Body of pancreas (tissue), 4 donors: ENCODE measurements at regions not wholly inside any gene's neighbourhood (a gene's known extent, or its start where the extent isn't known, plus 50 kb on each side); places are given as distances from the start of the nearest gene placed in this dataset.

ENCODE experiments used
- ATAC-seq: fragments of 150-250 bp; one replicate; pipeline ENCODE4 v1.9.1; 2016
- DNase-seq, 4 donors: peaks; one replicate each; pipeline ENCODE4 v3.0.0-alpha.2; 2019
- H3K27ac ChIP-seq, 4 donors: fragments of 200-600 bp; sonication (generic); 1 replicate in 3 of 4; 2 replicates in 1 of 4; pipeline versions ENCODE4 v1.5.1 to v1.6.1; 2016 to 2019; ENCODE audit warnings: mild to moderate bottlenecking in 1 of 4, mixed read lengths in 1 of 4, moderate library complexity in 1 of 4
- H3K27me3 ChIP-seq, 2 donors: fragments of 200-600 bp; sonication (generic); one replicate each; pipeline ENCODE4 v1.6.0; 2016; ENCODE audit warnings: mild to moderate bottlenecking in 1 of 2
- H3K36me3 ChIP-seq, 2 donors: fragments of 200-600 bp; sonication (generic); replicated peaks in 1 of 2; 2 replicates each; pipeline ENCODE4 v1.5.1; 2016; ENCODE audit warnings: low read depth in 2 of 2; ENCODE audit not compliant: insufficient read depth in 1 of 2
- H3K4me1 ChIP-seq: fragments of 200-600 bp; sonication (generic); one replicate; pipeline ENCODE4 v1.6.0; 2016
- H3K4me3 ChIP-seq, 2 donors: fragments of 200-600 bp; sonication (generic); 1 replicate in 1 of 2; 2 replicates in 1 of 2; pipeline ENCODE4 v1.5.1; 2016 to 2019
- H3K9me3 ChIP-seq, 3 donors: fragments of 200-600 bp; sonication (generic); 1 replicate in 2 of 3; 2 replicates in 1 of 3; pipeline ENCODE4 v1.5.1; 2016
- POLR2A ChIP-seq, 3 donors: fragments of 450-650 bp; IDR thresholded peaks; one replicate each; pipeline ENCODE4 v1.6.1; 2016; ENCODE audit warnings: antibody characterized with exemption in 3 of 3, mild to moderate bottlenecking in 2 of 3
- WGBS, 2 donors: methylation state at CpG; one replicate each; pipeline ENCODE4 v1.1.5; 2017; 5-methylcytosine and 5-hydroxymethylcytosine counted together
- intact Hi-C: fragments of 100-400 bp; cut with DNase I; formaldehyde crosslinking; loops from one replicate; pipeline ENCODE4 v1.15.1; 2023
- TF ChIP-seq, protein P1 (sequence below), 7 experiments: fragments of 450-650 bp in 4 of 7; fragments of 200-600 bp in 3 of 7; sonication (generic) in 3 of 7; IDR thresholded peaks; one replicate each; pipeline ENCODE4 v1.5.1; 2016 to 2019; ENCODE audit warnings: antibody characterized with exemption in 7 of 7

DNA sequence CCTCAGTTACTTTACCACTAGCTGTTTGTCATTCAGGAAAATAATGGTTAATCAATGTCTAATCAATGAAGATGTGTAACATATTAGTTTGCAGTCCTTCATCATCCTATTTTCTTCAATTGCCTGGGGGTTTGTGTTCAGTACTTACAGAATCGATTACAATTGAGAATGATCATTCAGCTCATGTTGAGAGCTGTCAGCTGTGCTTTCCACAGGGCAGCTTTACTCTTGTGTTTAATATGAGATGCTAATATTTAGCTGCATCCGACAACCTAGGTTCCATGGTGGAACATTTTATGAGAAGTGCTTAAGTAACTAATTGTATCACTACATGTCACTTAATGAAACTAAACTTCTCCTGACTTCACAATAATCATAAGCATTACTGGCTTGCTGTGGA, 191.9 kb downstream of the GRB14 start:
- DNase-seq (no peak), ATAC-seq (no peak)
- WGBS, 2 donors: 48 to 51% methylated on average over 2 of the region's 2 CpGs
- H3K27ac ChIP-seq: no peak overlapping the region
- TF ChIP-seq, protein P1, sequence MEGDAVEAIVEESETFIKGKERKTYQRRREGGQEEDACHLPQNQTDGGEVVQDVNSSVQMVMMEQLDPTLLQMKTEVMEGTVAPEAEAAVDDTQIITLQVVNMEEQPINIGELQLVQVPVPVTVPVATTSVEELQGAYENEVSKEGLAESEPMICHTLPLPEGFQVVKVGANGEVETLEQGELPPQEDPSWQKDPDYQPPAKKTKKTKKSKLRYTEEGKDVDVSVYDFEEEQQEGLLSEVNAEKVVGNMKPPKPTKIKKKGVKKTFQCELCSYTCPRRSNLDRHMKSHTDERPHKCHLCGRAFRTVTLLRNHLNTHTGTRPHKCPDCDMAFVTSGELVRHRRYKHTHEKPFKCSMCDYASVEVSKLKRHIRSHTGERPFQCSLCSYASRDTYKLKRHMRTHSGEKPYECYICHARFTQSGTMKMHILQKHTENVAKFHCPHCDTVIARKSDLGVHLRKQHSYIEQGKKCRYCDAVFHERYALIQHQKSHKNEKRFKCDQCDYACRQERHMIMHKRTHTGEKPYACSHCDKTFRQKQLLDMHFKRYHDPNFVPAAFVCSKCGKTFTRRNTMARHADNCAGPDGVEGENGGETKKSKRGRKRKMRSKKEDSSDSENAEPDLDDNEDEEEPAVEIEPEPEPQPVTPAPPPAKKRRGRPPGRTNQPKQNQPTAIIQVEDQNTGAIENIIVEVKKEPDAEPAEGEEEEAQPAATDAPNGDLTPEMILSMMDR (IDR thresholded peaks at IDR 0.05): no peak
- TF ChIP-seq POLR2A (IDR thresholded peaks at IDR 0.05): no peak
- H3K4me3 ChIP-seq: no peak overlapping the region
- no peaks in the 10 kb centered on the region for H3K9me3 ChIP-seq
- H3K36me3 ChIP-seq: no peaks in the 10 kb centered on the region
- no peaks in the 10 kb centered on the region for H3K4me1 ChIP-seq
- intact Hi-C loops: no loop called here
- H3K27me3 ChIP-seq: no peaks in the 10 kb centered on the region

DNA sequence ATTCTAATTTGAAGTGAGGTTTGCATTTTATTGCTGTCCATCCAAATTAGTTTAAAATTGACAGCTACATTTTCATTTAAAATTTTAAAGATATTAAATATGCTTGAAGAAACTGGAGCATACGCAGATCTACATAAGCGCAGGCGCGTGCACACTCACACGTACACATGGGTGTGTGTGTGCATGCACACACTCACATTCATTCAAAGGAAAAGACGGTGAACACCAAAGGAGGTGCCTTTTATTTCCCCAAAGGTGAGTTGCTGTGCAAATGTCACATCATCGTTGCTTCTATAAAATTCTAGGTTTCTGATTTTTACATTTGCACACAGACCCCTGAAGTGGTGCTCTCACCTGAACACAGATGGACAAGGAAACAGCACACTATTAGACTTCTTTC, 194.2 kb downstream of the GRB14 start:
- no peak for ATAC-seq
- H3K4me3 ChIP-seq: no peak overlapping the region
- no peaks in the 10 kb centered on the region for H3K4me1 ChIP-seq
- intact Hi-C loops: no loop called here
- no peaks in the 10 kb centered on the region for H3K27me3 ChIP-seq
- DNase-seq: no peak
- no peak overlapping the region for H3K27ac ChIP-seq
- H3K9me3 ChIP-seq: no peaks in the 10 kb centered on the region
- TF ChIP-seq POLR2A (IDR thresholded peaks at IDR 0.05): no peak
- TF ChIP-seq, protein P1 (IDR thresholded peaks at IDR 0.05): no peak
- H3K36me3 ChIP-seq: no peaks in the 10 kb centered on the region
- WGBS, 2 donors: 83 to 84% methylated on average over 7 of the region's 7 CpGs

DNA sequence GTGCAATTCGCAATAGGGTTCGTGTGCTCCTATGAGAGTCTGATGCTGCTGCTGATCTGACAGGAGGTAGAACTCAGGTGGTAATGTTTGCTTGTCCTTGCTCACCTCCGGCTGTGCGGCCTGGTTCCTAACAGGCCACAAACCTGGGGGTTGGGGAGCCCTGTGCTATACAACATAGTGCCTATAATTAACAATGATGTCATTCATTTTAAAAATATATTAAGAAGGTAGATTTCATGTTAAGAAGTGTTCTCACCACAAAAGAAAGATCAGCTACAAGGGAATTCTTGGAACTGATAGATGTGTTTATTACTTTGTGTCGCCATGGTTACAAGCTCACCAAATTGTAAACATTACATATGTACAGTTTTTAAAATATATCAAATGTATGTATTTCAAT, 200.5 kb downstream of the GRB14 start:
- no peaks in the 10 kb centered on the region for H3K9me3 ChIP-seq
- intact Hi-C loops: no loop called here
- no peaks in the 10 kb centered on the region for H3K4me1 ChIP-seq
- TF ChIP-seq, protein P1 (IDR thresholded peaks at IDR 0.05): no peak
- no peak for TF ChIP-seq POLR2A (IDR thresholded peaks at IDR 0.05)
- ATAC-seq: no peak
- no peaks in the 10 kb centered on the region for H3K27me3 ChIP-seq
- DNase-seq: no peak
- no peak overlapping the region for H3K27ac ChIP-seq
- no peak overlapping the region for H3K4me3 ChIP-seq
- WGBS, 2 donors: 76 to 90% methylated on average over 5 of the region's 5 CpGs
- no peaks in the 10 kb centered on the region for H3K36me3 ChIP-seq

DNA sequence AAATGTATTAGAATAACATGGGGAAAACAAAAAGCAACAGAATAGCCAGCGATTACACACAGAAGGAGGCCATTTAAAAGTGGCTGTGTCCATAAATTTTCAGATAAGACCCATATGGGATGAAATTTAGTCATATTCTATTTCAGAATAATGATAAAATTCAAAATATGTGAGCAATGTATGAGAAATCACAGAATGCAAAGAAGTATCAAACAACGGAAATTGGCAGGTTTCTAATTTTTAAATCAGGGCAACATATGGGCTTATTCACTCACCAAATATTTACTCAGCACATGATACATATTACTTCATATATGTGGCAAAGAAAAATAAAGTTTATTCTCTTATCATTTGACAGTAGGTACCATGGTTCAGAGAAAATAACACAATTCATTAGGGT, 208.5 kb downstream of the GRB14 start:
- ATAC-seq (no peak), DNase-seq (no peak)
- Histone ChIP-seq H3K4me3 (no peak overlapping the region), H3K27ac (no peak overlapping the region), H3K27me3 (no peaks in the 10 kb centered on the region), H3K36me3 (no peaks in the 10 kb centered on the region), H3K4me1 (no peaks in the 10 kb centered on the region), H3K9me3 (no peaks in the 10 kb centered on the region)
- intact Hi-C loops: no loop called here
- TF ChIP-seq POLR2A (IDR thresholded peaks at IDR 0.05): no peak
- TF ChIP-seq, protein P1 (IDR thresholded peaks at IDR 0.05): no peak
- 65 to 69% methylated on average over 2 of the region's 2 CpGs for WGBS, 2 donors

DNA sequence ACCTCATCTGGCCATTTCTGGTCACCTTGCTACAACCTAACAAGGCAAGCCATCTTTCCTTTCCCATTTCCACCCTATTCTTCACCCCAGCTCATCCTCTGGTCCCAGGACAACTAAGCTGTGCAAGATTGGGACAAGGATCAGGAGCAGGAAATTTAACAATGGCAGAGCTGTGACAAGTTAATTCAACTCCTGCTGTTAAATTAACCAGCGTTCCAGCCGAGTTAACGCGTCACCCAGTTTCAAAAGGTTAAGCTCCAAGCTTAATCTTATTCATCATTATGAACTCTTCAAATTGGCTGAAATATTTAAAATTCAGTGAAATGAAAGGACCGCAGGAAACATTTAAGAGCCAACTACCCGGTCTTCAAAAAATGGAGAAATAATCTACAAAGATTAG, 231.9 kb downstream of the GRB14 start:
- DNase-seq (no peak), ATAC-seq (no peak)
- no peak overlapping the region for H3K4me3 ChIP-seq
- H3K4me1 ChIP-seq: no peaks in the 10 kb centered on the region
- no peaks in the 10 kb centered on the region for H3K27me3 ChIP-seq
- no peaks in the 10 kb centered on the region for H3K36me3 ChIP-seq
- no peaks in the 10 kb centered on the region for H3K9me3 ChIP-seq
- WGBS, 2 donors: 71 to 76% methylated on average over 6 of the region's 6 CpGs
- TF ChIP-seq POLR2A (IDR thresholded peaks at IDR 0.05): no peak
- TF ChIP-seq, protein P1 (IDR thresholded peaks at IDR 0.05): no peak
- intact Hi-C loops: no loop called here
- no peak overlapping the region for H3K27ac ChIP-seq
